ENCODE measurements at regions not wholly inside any gene's neighbourhood (a gene's known extent, or its start where the extent isn't known, plus 50 kb on each side); places are given as distances from the start of the nearest gene placed in this dataset.

DNA sequence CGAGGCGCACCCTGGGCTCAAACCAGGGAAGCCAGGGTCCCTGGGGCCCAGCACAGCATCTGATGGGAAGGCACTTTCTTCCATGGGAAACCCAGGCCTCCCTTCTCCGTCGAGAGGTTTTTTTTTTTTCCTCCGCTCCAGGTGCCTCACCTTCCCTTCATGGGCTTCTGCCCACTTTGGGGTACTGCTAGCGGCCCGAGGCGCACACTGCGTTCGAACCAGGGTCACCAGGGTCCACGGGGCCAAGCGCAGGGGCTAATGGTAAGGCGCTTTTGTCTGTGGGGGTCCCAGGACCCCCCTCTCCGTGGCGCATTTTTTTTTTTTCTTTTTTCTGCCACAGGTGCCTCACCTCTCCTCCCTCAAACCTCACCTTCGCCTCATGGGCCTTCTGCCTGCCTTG, 1571.3 kb downstream of the TSPY10 start:
- TF ChIP-seq, protein P1, sequence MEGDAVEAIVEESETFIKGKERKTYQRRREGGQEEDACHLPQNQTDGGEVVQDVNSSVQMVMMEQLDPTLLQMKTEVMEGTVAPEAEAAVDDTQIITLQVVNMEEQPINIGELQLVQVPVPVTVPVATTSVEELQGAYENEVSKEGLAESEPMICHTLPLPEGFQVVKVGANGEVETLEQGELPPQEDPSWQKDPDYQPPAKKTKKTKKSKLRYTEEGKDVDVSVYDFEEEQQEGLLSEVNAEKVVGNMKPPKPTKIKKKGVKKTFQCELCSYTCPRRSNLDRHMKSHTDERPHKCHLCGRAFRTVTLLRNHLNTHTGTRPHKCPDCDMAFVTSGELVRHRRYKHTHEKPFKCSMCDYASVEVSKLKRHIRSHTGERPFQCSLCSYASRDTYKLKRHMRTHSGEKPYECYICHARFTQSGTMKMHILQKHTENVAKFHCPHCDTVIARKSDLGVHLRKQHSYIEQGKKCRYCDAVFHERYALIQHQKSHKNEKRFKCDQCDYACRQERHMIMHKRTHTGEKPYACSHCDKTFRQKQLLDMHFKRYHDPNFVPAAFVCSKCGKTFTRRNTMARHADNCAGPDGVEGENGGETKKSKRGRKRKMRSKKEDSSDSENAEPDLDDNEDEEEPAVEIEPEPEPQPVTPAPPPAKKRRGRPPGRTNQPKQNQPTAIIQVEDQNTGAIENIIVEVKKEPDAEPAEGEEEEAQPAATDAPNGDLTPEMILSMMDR (IDR thresholded peaks at IDR 0.05; ENCODE audit: control extremely low read depth in 1 of 3, insufficient read depth in 1 of 3, low read depth in 1 of 3, low read length in 3 of 3), result no peak
- no peak for TF ChIP-seq GABPA (IDR thresholded peaks at IDR 0.05; ENCODE audit: borderline replicate concordance, insufficient read depth, low read length)
- no peak for TF ChIP-seq BACH1 (IDR thresholded peaks at IDR 0.05; ENCODE audit: low read length)
- TF ChIP-seq CBX8 (IDR thresholded peaks at IDR 0.05; ENCODE audit: borderline replicate concordance, low read depth, low read length), result no peak
- no peak for TF ChIP-seq RAD21 (IDR thresholded peaks at IDR 0.05 in 1 of 2, conservative IDR thresholded peaks at IDR 0.05 in 1 of 2; ENCODE audit: low read depth in 2 of 2, low read length in 2 of 2)
- TF ChIP-seq CHD2 (IDR thresholded peaks at IDR 0.05; ENCODE audit: low read length), result no peak
- no peak for TF ChIP-seq ZNF274 (IDR thresholded peaks at IDR 0.05; ENCODE audit: borderline replicate concordance, extremely low read depth, low read length)
- TF ChIP-seq POLR2A (IDR thresholded peaks at IDR 0.05; ENCODE audit: control extremely low read depth in 1 of 2, low read depth in 2 of 2, low read length in 2 of 2), result no peak

All from H1 (cell line).